ENCODE measurements at regions not wholly inside any gene's neighbourhood (a gene's known extent, or its start where the extent isn't known, plus 50 kb on each side); places are given as distances from the start of the nearest gene placed in this dataset.
"Not testable (repeated sequence)": the region's sequence is repeated elsewhere in the genome, so short reads cannot be mapped to it uniquely, and the experiment has no call there.

DNA sequence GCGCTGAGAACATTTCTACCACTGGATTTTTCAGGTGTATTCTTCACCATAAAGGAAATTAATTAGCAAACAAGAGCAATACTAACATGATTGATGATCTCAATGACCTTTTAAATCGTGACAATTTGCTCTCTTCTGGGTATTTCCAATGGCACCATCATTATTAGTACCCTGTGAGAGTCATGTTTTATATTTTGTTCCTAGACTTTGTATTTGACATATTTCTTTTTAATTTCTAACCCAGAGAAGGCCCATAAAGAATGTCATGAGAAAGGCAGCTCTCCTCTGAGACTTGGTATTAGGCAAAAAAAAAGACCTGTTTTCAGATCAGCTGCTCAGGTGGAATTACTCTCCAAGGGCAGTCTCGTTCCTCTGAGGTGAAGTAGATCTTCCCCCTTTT, 1253.4 kb downstream of the ROBO2 start:
- no peak for DNase-seq (ENCODE audit: low read depth, low spot score)

DNA sequence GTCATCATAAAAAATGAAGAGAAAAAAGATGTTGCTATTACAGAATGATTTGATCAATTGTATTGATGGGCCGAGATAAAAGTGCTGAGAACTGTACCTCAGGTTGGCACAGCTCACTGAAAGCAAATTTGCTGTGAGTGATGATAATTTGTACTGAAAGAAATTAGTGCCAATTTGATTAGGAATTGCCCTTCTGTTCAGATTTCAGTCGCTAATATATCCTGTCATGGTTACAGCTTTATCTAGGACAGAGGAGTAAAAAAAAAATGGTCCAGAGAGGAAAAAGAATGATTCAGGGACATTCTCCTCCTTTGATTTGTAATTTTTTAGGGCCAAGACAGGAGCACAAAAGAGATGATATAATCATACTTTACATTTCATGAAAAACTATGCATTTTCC, 1264.2 kb downstream of the ROBO2 start:
- DNase-seq (ENCODE audit: low read depth, low spot score): no peak

DNA sequence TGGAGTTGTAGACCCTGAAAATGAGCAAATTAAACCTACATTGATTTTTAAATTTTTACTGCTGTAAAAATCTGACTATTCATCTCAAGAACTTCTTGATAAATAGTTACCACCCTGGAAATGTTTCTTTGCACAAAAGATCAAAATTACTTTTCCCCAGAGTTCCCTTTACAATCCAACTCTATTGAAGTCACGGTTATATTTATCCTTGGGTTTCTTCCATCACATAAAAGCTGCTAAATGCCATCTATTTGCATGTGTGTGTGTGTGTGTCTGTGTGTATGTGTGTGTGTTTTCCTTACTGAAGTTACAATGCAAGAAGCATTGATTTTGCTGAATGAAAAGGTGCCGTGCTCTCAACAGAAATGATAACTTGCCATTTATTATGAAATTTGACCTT, 1273.0 kb downstream of the ROBO2 start:
- DNase-seq (ENCODE audit: low read depth, low spot score): no peak

DNA sequence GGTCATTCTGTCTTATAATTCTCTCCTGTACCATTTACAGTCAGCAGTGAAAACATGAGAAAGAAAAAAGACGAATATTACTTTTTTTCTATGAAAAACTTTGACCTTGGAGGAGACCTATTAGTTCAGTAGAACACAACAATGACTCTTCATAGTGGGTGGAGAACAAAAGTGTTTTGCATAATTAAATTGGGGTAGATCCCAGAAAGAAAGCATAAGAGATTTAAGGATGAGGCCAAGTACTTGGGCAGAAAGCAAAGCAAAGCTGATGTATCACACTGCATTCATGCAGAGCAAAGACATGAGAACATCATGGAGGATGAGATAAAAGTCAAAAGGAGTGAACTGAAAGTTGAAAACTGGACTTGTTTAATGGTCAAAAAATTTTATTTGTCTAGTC, 1273.4 kb downstream of the ROBO2 start:
- DNase-seq (ENCODE audit: low read depth, low spot score): no peak

DNA sequence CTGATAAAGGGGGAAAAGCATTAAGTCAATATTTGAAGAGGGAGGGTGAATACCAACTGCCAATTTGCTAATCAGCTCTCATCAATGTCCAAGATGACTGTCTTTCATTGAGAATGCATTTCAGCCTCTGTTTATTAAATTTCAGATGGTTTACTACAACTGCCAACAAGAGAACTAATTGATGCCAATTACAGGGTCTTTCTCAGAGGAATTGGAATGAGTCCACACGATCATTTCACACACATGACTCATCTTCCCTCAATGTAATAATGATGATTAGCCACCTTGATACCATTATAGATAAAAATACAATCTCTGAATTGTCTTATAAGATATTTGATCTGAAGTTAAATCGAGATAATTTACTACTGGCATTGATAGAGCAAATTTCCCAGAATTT, 1274.4 kb downstream of the ROBO2 start:
- DNase-seq (ENCODE audit: low read depth, low spot score): no peak

DNA sequence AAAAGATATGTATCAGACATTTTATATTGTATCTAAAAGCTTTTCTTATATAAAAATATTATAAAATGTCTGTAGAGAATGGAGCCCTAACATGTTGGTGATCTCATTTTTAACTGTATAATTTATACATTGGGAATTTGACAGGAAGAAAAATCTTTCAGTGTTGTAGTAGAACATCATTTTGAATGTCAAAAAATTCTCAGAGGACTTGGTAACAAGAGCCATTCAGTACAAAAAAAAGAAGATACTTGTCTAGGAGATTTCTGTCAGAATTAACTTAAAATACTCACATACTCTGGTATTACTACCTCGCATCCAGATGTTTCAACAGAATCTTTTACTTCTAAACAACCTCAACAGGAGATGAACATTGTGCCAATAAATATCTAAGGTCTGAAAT, 1277.9 kb downstream of the ROBO2 start:
- DNase-seq (ENCODE audit: low read depth, low spot score): no peak

DNA sequence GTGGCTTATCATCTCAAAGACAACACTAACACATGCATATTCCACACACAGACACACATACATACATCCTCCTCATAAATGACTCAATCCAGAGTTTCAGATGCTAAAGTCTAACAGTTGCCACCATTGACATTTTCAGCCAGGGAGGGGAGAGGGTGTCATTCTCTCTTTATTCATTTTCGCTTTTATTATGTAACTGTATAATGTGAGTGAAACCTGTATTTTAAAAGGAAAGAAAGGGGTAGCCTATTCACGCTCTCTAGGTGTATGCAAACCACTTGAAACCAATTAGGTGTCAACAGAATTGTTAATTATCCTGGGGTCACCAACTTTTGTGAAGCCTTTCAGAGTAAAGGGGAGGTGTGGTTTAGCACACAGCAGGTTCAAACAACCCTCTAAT, 1282.9 kb downstream of the ROBO2 start:
- DNase-seq (ENCODE audit: low read depth, low spot score): no peak

DNA sequence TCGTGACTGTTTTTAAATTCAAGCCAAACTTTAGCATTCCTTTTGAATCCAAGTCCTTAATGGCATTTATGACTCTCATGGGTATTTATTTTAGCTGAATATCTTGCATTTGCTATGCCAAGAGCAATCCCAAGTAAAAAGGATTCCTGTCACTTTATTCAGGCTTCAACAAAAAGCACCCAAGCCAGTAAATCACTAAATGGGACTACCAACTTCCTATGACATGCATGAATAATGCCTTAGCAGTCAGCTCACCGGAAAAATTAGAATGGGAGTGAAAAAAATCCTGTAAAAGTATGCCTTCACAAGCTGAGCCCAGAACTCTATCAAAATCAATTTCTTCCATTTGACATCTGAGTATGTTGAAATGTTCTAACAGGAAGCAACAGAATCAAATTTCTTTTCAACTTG, 1297.9 kb downstream of the ROBO2 start:
- DNase-seq (ENCODE audit: low read depth, low spot score): no peak

DNA sequence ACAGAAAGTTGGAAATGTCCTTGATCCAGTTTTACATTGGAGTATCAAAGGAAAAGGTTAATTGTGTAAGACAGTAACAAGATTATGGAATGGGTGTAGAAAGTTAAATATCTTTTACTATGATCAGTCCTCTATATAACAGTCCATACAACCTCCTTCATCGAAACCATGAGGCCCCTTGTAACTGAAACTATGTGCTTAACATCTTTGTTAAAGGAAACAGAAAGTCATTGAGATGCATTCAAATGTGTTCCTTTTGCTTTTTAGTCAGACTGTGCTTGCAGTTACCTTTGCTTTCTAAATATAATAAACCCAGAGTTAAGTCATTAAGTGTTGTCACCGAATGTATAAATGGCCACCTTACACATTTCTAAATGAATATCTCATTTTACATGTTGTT, 1298.5 kb downstream of the ROBO2 start:
- DNase-seq (ENCODE audit: low read depth, low spot score): no peak

DNA sequence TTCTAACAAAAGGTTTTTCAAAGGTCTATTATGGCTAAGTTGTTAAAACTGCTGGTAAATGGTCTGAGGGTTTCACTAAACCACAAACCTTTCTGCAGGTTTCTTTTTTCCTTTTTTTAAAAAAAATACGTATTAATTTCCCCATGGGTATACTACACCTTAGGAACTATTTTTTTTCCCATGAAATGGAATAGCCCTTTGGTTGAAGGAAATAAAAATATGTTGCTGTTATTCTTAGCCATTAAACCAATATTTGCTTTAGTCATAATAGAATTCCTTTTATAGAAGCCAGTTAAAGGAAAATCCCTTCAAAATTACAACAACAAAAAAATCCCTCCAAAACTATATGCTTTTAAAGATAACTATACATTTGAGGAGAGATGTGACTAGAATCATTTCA, 1303.3 kb downstream of the ROBO2 start:
- no peak for DNase-seq (ENCODE audit: low read depth, low spot score)

DNA sequence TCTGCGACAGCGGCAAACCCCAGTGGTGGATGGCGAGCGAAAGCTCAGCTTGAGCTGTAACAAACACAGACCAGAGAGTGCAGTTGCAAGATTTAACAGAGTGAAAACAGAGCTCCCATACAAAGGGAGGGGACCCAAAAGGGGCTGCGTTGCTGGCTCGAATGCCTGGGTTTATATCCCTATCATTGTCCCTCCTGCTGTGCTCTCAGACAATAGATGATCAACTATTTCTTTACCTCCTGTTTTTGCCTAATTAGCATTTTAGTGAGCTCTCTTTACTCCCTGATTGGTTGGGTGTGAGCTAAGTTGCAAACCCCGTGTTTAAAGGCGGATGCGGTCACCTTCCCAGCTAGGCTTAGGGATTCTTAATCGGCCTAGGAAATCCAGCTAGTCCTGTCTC, 1304.4 kb downstream of the ROBO2 start:
- not testable (repeated sequence) for DNase-seq (ENCODE audit: low read depth, low spot score)

DNA sequence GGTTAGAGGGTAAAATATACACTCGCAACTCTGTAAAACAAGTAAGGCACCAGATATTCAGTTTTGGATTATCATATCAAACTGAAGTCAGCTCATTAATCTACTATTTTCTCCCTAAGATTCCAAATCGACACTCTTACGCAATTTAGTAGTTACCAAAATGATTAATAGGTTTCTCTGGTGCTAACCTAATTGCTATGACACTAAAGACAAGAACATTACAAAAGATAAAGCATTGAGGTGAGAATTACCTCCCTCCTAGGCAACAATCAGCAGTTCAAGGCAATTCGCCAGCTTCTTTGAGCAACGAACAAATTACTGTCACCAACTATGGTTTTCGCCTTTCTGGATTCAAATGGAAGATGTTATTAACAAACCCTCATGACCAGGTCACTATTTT, 1305.0 kb downstream of the ROBO2 start:
- no peak for DNase-seq (ENCODE audit: low read depth, low spot score)

DNA sequence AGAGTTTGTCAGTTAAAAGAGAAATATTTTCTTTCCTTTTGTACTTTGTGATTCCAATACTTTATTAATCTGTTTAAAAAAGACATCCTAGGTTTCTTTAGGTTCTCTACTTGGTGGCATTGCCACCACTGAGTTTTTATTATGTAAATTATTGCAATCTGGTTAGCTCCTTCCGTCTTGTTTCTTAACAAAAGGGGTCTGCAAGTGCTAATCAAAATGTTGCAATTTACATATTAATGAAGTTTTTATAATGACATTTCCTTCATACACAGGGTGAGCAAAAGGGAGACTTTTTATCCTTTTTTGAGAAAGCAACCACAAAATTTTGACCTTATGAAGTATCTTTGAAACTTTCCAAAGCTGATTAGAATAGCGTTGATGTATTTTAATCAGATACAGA, 1307.3 kb downstream of the ROBO2 start:
- no peak for DNase-seq (ENCODE audit: low read depth, low spot score)

DNA sequence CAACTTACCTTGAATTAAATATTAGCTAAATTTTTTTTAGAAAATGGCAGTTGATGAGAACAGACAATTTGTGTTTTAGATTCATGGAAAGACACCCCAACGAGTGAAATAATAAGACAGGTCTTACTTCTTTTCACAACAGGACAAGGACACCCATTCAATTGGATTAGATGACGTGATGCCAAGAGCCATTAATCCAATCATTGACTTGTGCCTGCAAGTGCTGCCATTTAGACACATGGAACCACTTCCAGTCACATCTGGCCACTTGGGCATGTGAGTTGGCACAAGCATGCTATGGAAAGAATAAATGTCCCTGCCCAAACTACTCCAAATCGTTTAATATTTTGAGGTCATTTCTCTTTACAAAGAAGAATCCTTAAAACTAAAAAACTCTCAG, 1308.8 kb downstream of the ROBO2 start:
- no peak for DNase-seq (ENCODE audit: low read depth, low spot score)

DNA sequence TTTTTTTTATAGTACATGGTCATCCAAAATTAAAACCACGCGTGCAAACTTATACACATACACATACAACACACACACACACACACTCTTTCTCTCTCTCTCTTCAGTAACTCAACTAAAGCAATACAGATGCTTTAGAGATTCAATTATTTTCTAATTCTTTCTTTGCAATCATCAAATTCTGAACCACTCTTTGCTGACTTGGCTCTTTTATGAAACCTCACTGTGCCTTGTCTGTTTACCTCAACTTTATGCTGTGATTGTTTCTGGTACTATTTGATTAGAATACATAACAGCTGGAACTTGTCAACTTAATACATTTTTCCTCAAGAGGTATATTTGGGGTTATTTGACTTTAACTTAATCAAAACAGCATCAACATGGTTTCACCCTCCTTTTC, 1309.7 kb downstream of the ROBO2 start:
- DNase-seq (ENCODE audit: low read depth, low spot score): no peak

DNA sequence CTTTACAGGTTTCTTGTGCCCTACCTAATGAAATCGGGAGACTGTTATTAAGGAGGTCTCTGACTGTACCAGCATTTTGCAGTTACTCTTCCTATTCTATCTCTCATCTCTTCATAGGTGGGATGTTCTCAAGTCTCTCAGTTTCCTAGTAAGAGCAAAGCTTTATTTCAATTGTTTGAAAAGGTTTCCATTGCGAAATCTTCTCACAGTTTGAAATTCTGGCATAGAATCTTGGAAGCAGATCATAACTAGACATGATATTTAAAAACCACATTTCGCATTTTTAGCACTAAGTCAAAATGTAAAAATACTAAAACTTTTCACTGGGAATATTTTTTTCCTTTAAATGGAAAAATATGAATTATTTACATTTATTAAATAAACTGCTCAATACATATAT, 1311.4 kb downstream of the ROBO2 start:
- DNase-seq (ENCODE audit: low read depth, low spot score): no peak

DNA sequence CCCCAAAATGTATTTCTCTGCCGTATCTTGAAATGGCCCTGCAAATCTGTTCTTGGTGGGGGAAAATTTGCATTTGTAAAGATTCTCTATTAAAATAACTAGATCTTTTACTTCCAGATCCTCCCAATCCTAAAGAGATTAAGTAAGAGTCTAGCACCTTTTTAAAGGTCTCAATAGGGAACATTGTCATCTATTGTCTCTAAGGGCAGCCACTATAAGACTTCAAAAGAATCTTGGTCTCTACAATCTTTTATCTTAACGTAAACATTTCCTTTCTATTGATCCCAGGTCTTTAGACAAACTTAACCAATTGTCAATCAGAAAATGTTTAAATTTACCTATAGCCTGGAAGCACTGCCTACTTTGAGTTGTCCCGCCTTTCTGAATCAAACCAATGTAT, 1313.3 kb downstream of the ROBO2 start:
- DNase-seq (ENCODE audit: low read depth, low spot score): no peak

DNA sequence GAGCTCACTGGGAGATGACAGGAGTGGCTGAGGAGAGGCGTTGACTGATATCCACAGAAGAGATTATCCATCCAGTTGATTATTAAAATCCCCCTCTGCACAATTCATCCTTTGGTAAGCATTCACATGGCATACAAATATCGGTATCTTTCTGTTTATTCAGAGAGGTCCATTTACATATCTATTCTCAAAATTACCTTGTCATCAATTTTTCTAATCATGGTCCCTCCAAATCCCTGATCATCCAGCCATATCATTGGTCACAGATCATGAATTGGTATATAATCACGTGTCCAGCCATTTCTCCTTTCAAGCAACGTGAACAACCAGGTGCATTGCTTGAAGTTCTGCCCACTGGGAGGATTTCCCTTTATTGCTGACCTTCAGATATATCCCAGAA, 1321.0 kb downstream of the ROBO2 start:
- no peak for DNase-seq (ENCODE audit: low read depth, low spot score)

DNA sequence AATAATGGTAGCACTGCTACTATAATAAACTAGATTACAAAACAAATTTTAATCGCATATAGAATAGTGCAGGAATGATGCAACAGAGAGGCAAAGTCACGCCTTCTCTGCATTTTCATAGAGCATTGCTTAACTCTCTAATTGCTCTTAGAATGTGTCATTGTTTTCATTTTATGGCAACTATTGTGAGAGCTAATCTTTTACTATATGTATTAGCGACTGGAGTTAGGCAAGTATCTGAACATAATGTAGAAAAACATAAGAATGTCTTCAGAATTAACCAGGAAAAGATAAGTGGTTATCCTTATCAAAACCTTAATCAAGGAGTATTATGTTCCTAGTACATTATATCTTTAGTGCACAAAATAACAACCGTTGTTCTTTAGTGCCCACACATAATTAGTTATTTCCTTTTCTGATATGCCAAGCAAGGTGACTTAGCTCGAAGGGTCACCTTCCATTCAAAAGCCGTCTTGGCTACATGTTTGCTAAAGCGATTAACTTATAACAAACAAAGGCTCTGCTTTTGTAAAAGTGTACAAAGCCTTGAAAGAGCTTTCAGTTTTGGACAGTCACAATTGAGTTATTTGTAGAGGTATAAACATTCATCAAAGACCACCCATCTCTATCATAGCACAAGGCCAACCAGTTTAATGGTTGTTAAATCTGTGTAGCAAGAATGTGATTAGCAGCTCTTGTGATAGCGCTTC, 1328.9 kb downstream of the ROBO2 start:
- DNase-seq (ENCODE audit: low read depth, low spot score): no peak

DNA sequence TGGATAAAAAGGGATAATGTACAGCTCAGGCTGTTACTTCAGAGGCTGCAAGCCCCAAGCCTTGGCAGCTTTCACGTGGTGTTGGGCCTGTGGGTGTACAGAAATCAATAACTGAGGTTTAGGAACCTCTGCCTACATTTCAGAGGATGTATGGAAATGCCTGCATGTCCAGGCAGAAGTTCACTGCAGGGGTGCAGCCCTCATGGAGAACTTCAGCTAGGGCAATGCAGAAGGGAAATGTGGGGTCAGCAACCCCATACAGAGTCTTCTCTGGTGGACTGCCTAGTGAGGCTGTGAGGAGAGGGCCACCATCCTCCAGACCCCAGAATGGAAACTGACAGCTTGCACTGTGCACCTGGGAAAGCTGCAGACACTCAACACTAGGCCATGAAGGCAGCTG, 1350.3 kb downstream of the ROBO2 start:
- no peak for DNase-seq (ENCODE audit: low read depth, low spot score)

DNA sequence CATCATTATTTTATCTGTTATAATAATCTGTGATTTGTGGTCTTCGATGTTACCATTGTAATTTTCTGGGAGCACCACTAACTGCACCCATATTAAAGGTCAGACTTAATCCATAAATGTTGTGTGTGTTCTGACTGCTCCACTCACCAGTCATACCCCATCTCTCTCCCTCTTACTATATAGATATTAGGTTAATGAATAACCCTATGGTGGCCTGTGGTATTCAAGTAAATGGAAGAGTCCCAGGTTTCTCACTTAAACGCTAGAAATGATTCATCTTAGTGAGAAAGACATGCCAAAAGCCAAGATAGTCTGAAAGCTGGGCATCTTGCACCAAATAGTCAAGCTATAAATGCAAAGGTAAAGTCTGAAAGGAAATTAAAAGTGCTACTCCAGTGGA, 1358.5 kb downstream of the ROBO2 start:
- DNase-seq (ENCODE audit: low read depth, low spot score): no peak

DNA sequence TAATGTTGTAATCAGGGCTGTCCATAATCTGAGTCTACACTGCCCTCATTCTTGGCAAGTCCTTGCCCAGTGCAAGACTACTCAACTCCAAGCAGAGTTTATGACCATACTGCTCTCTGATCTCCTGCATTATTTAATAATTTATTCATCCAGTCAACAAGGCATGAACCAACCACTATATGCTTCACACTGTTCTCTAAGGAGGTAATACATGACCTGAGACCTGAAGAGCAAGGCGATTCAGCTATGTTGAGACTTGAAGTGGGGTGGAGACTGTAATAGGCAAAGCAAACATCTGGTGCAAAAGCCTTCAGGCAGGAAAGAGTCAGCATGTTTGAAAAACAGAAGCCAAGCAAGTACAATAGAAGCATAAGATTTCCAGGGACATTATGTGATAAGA, 1362.8 kb downstream of the ROBO2 start:
- DNase-seq (ENCODE audit: low read depth, low spot score): no peak

DNA sequence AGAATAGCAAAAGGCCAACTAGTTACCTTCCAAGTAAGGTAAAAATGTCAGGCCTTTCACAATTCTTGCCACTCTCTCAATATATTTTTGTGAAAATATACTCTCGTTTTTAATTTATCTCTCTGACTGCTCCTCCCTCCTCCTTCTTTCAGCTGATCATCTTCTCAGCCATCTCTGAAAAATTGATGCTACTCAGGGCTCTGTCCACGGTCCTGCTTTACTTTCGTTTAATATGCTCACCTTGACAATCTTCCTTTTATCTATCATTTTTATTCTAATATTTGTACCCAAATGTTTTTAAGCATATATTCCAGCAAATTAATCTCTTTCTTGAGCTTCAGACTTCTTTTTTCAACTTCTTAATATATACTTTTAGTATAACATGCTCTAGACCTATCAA, 1362.1 kb downstream of the ROBO1 start:
- DNase-seq (ENCODE audit: low read depth, low spot score): no peak

DNA sequence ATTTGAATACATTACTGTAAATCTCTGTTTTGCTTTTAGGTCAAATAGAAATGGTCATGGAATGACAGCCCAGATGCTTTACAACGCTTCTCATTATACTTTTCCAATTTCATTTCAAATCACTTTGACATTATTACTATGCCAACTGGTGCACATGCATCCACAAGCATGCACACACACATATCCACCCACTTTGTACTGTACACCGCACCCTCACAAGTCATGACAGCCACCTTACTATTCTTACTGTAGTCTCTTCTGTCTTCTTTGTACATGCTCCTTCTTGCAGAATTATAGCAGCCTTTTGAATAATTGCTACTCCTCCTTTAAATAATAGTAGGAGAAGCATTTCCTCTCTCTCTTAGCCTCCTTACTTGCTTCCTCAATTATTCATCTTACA, 1361.4 kb downstream of the ROBO1 start:
- no peak for DNase-seq (ENCODE audit: low read depth, low spot score)
